NCI-H526 (cell line): ENCODE measurements at regions not wholly inside any gene's neighbourhood (a gene's known extent, or its start where the extent isn't known, plus 50 kb on each side); places are given as distances from the start of the nearest gene placed in this dataset.
"Not testable (repeated sequence)": the region's sequence is repeated elsewhere in the genome, so short reads cannot be mapped to it uniquely, and the experiment has no call there.

Experiments
- DNase-seq, 2 experiments: peaks; one replicate each; lab custom pipeline; 2025; lab: John Stamatoyannopoulos, UW

GRCh38 chr7:132030086-132030568, 473.7 kb upstream of the PODXL start:
- no peak for DNase-seq

- no peak for DNase-seq
Measured at GRCh38 chr7:132029369-132030085, 473.1 kb upstream of the PODXL start.

- DNase-seq, result no peak
Measured at GRCh38 chr7:132028144-132028920, 471.9 kb upstream of the PODXL start.

DNA sequence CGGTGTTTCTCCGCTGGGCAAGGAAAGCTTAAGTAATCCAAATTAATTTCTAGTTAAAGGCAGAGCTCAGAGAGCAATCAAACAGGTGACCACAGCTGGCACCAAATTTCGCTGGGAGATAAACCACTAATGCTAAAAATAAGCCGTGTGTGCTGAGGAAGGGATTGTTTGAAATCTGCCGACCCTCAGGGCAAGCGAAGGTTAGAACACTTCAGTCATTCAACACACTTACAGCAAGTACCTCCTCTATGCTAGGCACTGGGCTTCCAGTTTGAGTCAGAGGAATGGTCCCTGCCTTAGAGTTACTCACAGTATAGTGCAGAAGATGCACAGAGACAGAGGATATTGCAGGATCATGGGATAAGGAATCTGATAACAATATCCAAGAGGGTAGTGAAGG, 467.9 kb upstream of the PODXL start:
- DNase-seq, result no peak

DNA sequence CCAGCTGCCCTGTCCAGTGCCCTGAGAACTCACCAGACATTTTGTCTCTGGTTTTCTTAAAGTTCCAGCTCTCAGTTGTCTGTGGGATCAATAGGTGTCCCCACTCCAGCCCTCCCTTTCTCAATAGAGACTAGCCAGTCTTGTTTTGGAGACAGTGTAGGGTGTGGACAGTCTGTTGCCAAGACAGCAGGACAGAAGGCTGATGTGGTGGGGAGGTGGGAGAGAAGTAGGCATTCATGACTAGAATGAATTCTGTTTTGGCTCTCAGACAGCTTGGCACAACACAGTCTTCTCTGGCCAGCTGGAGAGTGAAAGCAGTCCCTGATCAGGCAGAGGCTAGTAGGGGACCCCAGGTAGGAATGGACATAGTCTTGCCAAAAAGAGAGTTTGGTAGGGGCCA, 467.0 kb upstream of the PODXL start:
- no peak for DNase-seq

DNA sequence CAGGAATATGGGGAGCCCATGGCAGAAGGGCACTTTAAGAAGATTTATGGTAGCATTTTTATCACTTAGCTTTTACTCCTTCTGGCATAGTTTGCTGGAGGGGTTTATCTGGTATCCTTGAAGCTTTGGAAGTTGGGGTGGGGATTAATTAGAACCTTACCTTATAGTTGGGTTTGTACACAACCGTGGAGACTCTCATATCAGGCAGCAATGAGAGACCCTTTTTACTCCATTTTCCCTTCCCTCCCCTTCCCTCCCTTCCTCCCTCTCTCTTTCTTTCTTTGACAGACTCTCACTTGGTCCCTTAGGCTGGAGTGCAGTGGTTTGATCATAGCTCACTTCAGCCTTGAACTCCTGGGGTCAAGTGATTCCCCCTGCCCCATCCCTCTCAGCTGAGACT, 465.8 kb upstream of the PODXL start:
- DNase-seq, result no peak

DNA sequence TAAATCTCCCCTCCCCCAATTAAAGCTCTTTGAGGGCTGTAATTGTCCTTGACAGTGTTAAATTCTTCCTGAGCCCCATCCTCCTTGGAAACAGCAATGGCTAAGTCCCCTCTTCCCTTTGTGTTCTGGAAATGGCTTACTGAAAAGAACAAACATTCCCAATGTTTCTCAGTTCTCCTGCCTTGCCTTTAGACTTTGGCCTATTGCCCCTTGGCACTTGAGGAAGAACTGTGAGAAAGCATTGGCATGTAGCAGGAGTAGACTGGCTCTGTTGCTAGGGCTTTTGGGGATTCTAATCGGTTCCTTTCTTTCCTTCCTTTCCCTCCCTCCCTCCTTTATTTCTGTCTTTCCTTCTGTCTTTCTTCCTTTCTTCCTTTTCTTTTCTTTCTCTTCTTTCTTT, 463.3 kb upstream of the PODXL start:
- DNase-seq, result no peak

DNA sequence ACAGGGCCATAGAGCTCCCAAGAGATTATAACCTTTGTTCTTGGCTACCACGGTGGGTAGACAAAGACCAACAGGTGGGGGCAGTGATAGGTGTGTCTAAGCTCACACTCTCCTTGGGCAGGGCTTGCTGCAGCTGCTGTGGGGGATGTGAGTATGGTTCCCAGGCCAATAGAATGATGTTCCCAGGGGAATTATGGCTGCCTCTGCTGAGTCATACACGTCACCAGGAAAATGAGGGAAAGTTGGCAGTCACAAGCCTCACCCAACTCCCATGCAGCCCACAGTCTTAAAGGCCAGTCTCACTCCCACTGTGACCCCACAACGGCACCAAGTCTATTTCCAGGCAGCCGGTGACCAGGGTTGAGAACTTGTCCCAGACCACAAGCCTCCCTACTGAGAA, 453.4 kb upstream of the PODXL start:
- no peak for DNase-seq

- DNase-seq, result no peak
Measured at GRCh38 chr7:132004529-132004928, 448.1 kb upstream of the PODXL start.

DNA sequence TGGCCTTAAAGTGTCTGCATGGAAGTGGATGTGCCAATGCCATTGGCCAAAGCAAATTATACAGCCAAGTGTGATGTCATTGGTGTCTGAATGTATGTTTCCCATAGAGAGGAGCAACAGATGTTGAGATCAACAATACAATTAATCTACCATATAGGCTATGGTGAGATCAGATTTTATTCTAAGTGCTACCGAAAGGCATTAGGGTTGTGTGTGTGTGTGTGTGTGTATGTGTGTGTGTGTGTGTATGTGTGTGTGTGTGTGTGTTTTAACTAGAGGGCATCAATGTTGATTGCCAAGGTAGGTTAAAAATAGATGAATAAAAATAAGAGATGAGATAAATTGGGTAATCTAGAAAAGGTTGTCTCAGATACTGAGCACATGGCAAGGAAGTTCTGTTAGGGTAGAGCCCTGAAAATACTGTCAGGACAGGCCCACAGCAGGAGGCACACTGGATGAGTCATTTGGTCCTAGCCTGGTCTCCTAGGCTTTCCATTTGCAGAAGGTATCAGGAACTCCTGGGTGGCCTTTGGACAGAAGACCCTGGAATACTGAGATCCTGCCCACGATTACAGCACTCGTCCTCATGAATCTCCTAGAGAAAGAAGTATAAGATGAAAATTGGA, 446.0 kb upstream of the PODXL start:
- DNase-seq, result no peak

- no peak for DNase-seq
Measured at GRCh38 chr7:132001146-132001545, 444.7 kb upstream of the PODXL start.

DNA sequence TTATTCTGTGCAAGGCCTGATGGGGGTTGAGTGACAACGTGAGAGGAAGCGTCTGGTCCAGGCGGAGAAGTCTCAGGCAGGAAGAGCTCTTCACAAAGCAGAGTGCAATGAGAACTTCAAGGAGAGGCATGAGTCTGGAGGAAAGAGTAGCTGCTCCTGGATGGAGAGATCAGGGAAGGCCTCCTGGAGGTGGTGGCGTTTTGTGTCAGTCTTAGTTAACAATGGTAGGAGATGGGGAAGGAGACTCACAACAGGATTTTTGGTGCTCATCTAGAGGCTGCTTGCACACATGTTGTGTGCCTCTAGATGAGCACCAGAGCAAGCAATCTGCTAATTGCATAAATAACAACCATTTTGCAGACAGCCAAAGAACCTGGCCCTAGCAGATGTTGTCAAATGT, 442.8 kb upstream of the PODXL start:
- no peak for DNase-seq

DNA sequence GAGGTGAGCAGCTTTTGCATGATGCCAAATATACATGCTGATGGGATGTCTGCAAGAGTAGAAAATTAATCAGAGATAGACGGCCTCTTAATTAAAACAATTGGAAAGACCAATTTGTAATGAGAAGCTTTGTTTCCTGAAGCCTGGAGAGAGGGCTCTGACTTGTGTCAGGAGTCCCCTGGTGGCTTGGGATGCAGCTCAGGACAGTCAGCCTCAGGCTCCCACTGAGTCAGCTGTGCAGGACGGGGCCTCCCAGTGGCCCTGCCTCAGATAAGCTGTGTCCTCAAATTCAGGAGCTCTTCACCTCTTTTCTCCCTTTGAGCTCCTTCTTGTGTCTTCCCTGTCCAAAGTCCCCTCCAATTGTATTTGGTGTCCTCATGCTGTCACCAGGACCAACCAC, 438.9 kb upstream of the PODXL start:
- no peak for DNase-seq

DNA sequence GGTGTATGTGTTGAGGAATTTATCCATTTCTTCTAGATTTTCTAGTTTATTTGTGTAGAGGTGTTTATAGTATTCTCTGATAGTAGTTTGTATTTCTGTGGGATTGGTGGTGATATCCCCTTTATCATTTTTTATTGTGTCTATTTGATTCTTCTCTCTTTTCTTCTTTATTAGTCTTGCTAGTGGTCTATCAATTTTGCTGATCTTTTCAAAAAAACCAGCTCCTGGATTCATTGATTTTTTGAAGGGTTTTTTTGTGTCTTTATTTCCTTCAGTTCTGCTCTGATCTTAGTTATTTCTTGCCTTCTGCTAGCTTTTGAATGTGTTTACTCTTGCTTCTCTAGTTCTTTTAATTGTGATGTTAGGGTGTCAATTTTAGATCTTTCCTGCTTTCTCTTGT, 424.6 kb upstream of the PODXL start:
- not testable (repeated sequence) for DNase-seq

- DNase-seq, result not testable (repeated sequence)
Measured at GRCh38 chr7:131978118-131978517, 421.7 kb upstream of the PODXL start.

GRCh38 chr7:131976411-131976810, 420.0 kb upstream of the PODXL start:
- no peak for DNase-seq

GRCh38 chr7:131974671-131975070, 418.2 kb upstream of the PODXL start:
- DNase-seq, result no peak

GRCh38 chr7:131972251-131972650, 415.8 kb upstream of the PODXL start:
- no peak for DNase-seq

DNA sequence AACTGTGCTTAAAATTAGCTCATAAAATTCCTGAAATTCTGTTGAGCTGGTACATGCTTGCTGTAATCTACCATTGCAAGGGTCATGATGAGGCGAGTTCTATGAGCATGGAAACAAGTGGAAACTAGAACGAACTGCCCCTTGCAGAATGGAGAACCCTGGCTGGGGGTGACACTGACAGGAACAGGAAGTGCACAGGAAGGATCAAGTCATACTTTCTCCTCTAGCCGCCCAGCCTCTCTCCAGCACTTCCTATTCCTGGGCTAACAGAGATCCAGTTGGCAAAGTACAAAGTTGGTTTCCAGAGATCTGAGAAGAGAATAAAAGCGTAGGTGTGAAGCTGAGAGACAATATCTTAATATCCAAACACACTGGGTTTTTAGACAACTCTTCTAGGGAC, 414.2 kb upstream of the PODXL start:
- DNase-seq, result no peak

GRCh38 chr7:131969560-131969959, 413.1 kb upstream of the PODXL start:
- no peak for DNase-seq

GRCh38 chr7:131967216-131967730, 410.8 kb upstream of the PODXL start:
- DNase-seq, result no peak

GRCh38 chr7:131964203-131964602, 407.8 kb upstream of the PODXL start:
- no peak for DNase-seq
